ENCODE measurements at regions not wholly inside any gene's neighbourhood (a gene's known extent, or its start where the extent isn't known, plus 50 kb on each side); places are given as distances from the start of the nearest gene placed in this dataset.

DNA sequence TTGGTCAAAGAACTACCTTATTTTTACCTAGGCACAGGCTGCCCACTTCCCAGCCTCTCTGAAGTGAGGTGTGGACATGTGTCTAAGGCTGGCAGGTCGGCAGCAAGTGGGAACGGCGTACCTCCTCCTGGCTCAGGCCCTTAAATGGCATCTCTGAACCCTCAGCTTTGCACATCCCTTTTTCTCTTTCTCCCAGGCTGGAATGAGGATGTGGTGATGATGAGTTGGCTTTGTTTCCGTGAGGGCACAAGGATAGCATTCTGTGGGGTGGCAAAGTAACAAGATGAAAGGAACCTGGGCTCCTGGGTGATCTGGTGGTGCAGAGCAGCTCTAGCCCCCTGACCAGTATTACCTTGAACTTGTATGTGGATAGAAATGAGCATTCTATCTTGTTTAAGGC, 196.8 kb downstream of the REEP3 start:
- Histone ChIP-seq H3K4me3 (ENCODE audit: low read depth, low read length) (no peak overlapping the region), H3K36me3 (replicated peaks) (no peaks in the 10 kb centered on the region), H3K27ac (no peak overlapping the region), H3K27me3 (replicated peaks) (no peaks in the 10 kb centered on the region)
- DNase-seq, result no peak
- TF ChIP-seq, protein P1, sequence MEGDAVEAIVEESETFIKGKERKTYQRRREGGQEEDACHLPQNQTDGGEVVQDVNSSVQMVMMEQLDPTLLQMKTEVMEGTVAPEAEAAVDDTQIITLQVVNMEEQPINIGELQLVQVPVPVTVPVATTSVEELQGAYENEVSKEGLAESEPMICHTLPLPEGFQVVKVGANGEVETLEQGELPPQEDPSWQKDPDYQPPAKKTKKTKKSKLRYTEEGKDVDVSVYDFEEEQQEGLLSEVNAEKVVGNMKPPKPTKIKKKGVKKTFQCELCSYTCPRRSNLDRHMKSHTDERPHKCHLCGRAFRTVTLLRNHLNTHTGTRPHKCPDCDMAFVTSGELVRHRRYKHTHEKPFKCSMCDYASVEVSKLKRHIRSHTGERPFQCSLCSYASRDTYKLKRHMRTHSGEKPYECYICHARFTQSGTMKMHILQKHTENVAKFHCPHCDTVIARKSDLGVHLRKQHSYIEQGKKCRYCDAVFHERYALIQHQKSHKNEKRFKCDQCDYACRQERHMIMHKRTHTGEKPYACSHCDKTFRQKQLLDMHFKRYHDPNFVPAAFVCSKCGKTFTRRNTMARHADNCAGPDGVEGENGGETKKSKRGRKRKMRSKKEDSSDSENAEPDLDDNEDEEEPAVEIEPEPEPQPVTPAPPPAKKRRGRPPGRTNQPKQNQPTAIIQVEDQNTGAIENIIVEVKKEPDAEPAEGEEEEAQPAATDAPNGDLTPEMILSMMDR (IDR thresholded peaks at IDR 0.05; ENCODE audit: low read depth, low read length, missing control alignments), result no peak
- in situ Hi-C loops (cut with HindIII; ENCODE audit: low pct_ligation_motif_present, low sequenced_read_pairs), result loop anchor here (25.0 kb wide), 1 partner anchor 556 kb away; no protein-coding TSS in a partner anchor

DNA sequence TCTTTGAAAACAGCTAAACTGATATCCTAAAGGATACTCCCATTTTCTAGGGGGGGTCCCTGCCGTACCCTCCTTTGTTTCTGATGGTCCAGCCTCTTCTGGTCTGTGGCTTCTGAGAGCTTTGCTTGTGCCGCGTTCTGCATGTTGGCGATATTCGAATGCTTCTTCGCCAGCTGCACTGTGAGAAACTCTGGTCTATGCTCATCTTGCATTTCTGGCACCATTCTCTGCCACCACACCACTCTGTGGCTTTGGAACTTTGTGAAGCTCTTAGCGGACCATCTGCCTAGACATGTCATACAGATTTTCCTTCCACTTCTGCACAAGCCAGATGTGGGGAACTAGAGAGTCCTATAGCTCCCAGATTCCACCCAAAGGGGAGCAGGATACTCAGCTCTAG, 197.2 kb downstream of the REEP3 start:
- no peaks in the 10 kb centered on the region for H3K36me3 ChIP-seq (replicated peaks)
- DNase-seq, result no peak
- TF ChIP-seq, protein P1 (IDR thresholded peaks at IDR 0.05; ENCODE audit: low read depth, low read length, missing control alignments), result no peak
- no peak overlapping the region for H3K27ac ChIP-seq
- no peaks in the 10 kb centered on the region for H3K27me3 ChIP-seq (replicated peaks)
- H3K4me3 ChIP-seq (ENCODE audit: low read depth, low read length), result no peak overlapping the region
- in situ Hi-C loops (cut with HindIII; ENCODE audit: low pct_ligation_motif_present, low sequenced_read_pairs), result loop anchor here (25.0 kb wide), 1 partner anchor 556 kb away; no protein-coding TSS in a partner anchor

DNA sequence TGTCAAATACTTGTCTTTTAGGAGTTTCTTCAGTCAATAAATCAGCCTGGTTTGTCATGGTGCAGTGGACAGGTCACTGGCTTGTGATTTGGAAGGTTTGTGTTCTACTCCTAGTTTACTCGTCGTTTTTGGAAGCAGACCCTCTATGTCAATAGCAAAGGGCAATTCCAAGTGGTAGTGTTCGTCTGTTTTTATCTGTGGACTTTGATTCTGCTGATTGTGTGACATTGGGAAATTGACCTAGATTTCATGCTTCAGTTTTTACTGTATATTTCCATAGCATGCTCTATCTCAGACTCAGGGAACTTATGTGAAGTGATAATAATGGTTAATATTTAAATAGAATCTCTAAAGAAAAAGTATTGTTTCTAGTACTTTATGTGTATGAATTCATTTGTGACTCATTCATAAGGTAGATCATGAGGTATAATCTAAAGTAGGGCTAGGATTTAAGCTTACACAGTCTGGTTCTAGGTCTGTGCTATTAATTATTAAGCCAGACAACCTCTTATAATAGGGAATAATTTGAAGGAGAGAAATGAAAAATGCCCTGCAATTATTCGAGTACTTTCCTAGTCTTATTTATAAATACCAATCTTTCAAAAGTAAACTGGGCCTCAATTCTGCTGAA, 198.1 kb downstream of the REEP3 start:
- TF ChIP-seq, protein P1 (IDR thresholded peaks at IDR 0.05; ENCODE audit: low read depth, low read length, missing control alignments), result no peak

DNA sequence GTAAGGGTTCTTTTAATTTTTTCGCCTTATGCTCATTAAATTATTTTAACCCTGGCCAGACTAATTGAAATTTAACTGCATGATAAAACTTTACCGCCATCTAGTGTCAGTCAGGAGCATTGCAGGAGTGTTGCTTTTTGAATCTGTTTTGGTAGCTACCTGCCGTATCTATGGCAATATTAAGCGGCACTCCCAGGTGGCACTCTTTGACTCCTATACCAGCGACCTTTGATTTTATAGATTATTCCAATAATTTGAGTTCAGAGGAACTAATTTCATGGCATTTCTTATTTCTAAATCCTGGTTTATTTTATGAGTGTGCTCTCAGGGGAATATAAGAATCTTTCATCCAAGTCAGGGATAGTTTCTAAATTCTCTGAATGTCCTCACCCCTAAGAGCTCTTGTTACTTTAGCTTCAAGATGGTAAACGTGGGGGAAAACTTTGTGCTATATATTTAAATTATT, 198.9 kb downstream of the REEP3 start:
- TF ChIP-seq, protein P1 (IDR thresholded peaks at IDR 0.05; ENCODE audit: low read depth, low read length, missing control alignments), result peak; percentile 84
- in situ Hi-C loops (cut with HindIII; ENCODE audit: low pct_ligation_motif_present, low sequenced_read_pairs), result loop anchor here (25.0 kb wide), 1 partner anchor 558 kb away; no protein-coding TSS in a partner anchor
- no peaks in the 10 kb centered on the region for H3K36me3 ChIP-seq (replicated peaks)
- H3K4me3 ChIP-seq (ENCODE audit: low read depth, low read length), result no peak overlapping the region
- no peak overlapping the region for H3K27ac ChIP-seq
- peak; percentile 53 for DNase-seq
- no peaks in the 10 kb centered on the region for H3K27me3 ChIP-seq (replicated peaks)

More for the DNA sequence above, 198.1 kb downstream of the REEP3 start:
- Histone ChIP-seq H3K27ac (no peak overlapping the region), H3K27me3 (replicated peaks) (no peaks in the 10 kb centered on the region), H3K4me3 (ENCODE audit: low read depth, low read length) (no peak overlapping the region), H3K36me3 (replicated peaks) (no peaks in the 10 kb centered on the region)
- DNase-seq, result no peak
- in situ Hi-C loops (cut with HindIII; ENCODE audit: low pct_ligation_motif_present, low sequenced_read_pairs), result loop anchor here (25.0 kb wide), 1 partner anchor 557 kb away; no protein-coding TSS in a partner anchor

DNA sequence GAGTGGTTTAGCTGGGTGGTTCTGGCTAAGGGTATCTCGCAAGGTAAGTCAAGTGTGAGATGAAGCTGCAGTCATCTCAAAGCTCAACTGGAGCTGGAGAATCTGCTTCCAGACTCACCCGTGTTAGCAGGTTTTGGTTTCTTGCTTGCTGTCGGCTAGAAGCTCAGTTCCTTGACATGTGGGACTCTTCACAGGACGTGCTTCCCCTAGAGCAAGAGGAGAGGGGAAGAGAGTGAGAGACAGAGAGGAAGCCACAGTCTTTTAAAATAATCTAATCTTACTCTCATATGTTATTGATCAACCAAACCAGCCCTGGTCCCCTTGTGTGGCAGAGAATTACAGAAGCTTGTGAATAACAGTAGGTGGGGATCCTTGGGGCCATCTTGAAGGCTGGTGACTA, 199.5 kb downstream of the REEP3 start:
- H3K4me3 ChIP-seq (ENCODE audit: low read depth, low read length), result no peak overlapping the region
- DNase-seq, result no peak
- H3K27me3 ChIP-seq (replicated peaks), result no peaks in the 10 kb centered on the region
- in situ Hi-C loops (cut with HindIII; ENCODE audit: low pct_ligation_motif_present, low sequenced_read_pairs), result loop anchor here (25.0 kb wide), 1 partner anchor 558 kb away; no protein-coding TSS in a partner anchor
- TF ChIP-seq, protein P1 (IDR thresholded peaks at IDR 0.05; ENCODE audit: low read depth, low read length, missing control alignments), result no peak
- H3K36me3 ChIP-seq (replicated peaks), result no peaks in the 10 kb centered on the region
- H3K27ac ChIP-seq, result no peak overlapping the region
